HepG2 (cell line): ENCODE measurements at regions not wholly inside any gene's neighbourhood (a gene's known extent, or its start where the extent isn't known, plus 50 kb on each side); places are given as distances from the start of the nearest gene placed in this dataset.

ENCODE experiments used
- ATAC-seq: fragments of 200-7000 bp; cut with Tn5 transposase; 3 replicates; pipeline ENCODE4 v1.9.1; 2020; ENCODE audit warnings: mild to moderate bottlenecking, moderate library complexity
- BruUV-seq: library from RNA; stranded (reverse); fragments of 400-500 nt; replicated peaks from 2 replicates; lab custom pipeline; 2021; lab: Mats Ljungman, UMichigan
- CTCF ChIA-PET: fragments of 300-600 bp; formaldehyde crosslinking; extraction: SDS; loops from one replicate; lab custom pipeline; 2021; ENCODE audit warnings: low total read pairs, inconsistent platforms, low intra/inter-chr PET ratio; lab: Yijun Ruan, JAX
- POLR2A ChIA-PET: fragments of 350-600 bp; sonication (Branson Sonifier 250); formaldehyde crosslinking; loops from one replicate; lab custom pipeline; 2020; ENCODE audit warnings: antibody characterized with exemption, inconsistent platforms; lab: Yijun Ruan, JAX
- DNase-seq: peaks from one replicate; pipeline ENCODE4 v3.0.0-alpha.2; 2015; ENCODE audit warnings: low spot score
- FAIRE-seq: peaks from 3 replicates; lab custom pipeline; 2011; peaks lifted over from hg19 to GRCh38; lab: Jason Lieb, UNC
- H2AFZ ChIP-seq: one replicate; pipeline ENCODE4 v1.6.1; 2011; ENCODE audit warnings: low read length, inconsistent platforms
- H3K27ac ChIP-seq: fragments of 300-600 bp; 3 replicates; pipeline ENCODE4 v1.8.0; 2011; ENCODE audit warnings: mixed run types, mild to moderate bottlenecking, mixed read lengths, low read length, inconsistent platforms; ENCODE audit not compliant: insufficient read depth; ENCODE audit errors: extremely low read length
- H3K27me3 ChIP-seq, 2 experiments: fragments of 200-600 bp in 1 of 2; 2 replicates in 1 of 2; 3 replicates in 1 of 2; pipeline versions ENCODE4 v1.6.0 to v1.8.0; 2011; ENCODE audit warnings: low read length in 2 of 2, mild to moderate bottlenecking in 2 of 2, moderate library complexity in 2 of 2, inconsistent platforms in 1 of 2; ENCODE audit not compliant: insufficient read depth in 2 of 2, control insufficient read depth in 1 of 2
- H3K36me3 ChIP-seq, 2 experiments: fragments of 200-600 bp in 1 of 2; replicated peaks in 1 of 2; 2 replicates in 1 of 2; 3 replicates in 1 of 2; pipeline versions ENCODE4 v1.5.1 to v1.8.0; 2011; ENCODE audit warnings: low read length in 2 of 2, inconsistent platforms in 1 of 2; ENCODE audit not compliant: insufficient read depth in 2 of 2, control insufficient read depth in 1 of 2
- H3K4me1 ChIP-seq: 2 replicates; pipeline ENCODE4 v1.5.1; 2012; ENCODE audit warnings: low read length, inconsistent platforms; ENCODE audit not compliant: insufficient read depth
- H3K4me2 ChIP-seq: 2 replicates; pipeline ENCODE4 v1.6.0; 2011; ENCODE audit warnings: low read depth, low read length, inconsistent platforms
- H3K4me3 ChIP-seq, 3 experiments: fragments of 200-600 bp in 1 of 3; sonication (generic), shearing (Covaris generic) in 1 of 3; replicated peaks in 1 of 3; 2 replicates each; pipeline ENCODE4 v1.5.1; 2011 to 2016; ENCODE audit warnings: low read length in 3 of 3, inconsistent platforms in 2 of 3, low read depth in 2 of 3, mild to moderate bottlenecking in 2 of 3, control low read depth in 1 of 3, mixed read lengths in 1 of 3; ENCODE audit not compliant: insufficient read depth in 1 of 3
- H3K79me2 ChIP-seq: one replicate; pipeline ENCODE4 v1.6.1; 2011; ENCODE audit warnings: low read length, inconsistent platforms; ENCODE audit not compliant: insufficient read depth
- H3K9ac ChIP-seq: 2 replicates; pipeline ENCODE4 v1.6.0; 2011; ENCODE audit warnings: mild to moderate bottlenecking, low read depth, low read length, inconsistent platforms; ENCODE audit not compliant: insufficient read depth
- H3K9me3 ChIP-seq: 2 replicates; pipeline ENCODE4 v1.5.1; 2012; ENCODE audit warnings: mild to moderate bottlenecking, low read length
- H4K20me1 ChIP-seq: 2 replicates; pipeline ENCODE4 v1.6.0; 2011; ENCODE audit warnings: inconsistent platforms, mild to moderate bottlenecking, low read length, moderate library complexity; ENCODE audit not compliant: insufficient read depth
- CEBPB ChIP-seq: IDR thresholded peaks from 2 replicates; pipeline ENCODE4 v1.6.1; 2011; ENCODE audit warnings: low read depth, low read length, improper control_type of control experiment, borderline replicate concordance
- CHCHD3 ChIP-seq: sonication (generic); formaldehyde crosslinking; IDR thresholded peaks from 2 replicates; pipeline ENCODE4 v1.8.0; 2022; ENCODE audit warnings: mild to moderate bottlenecking, missing genetic modification reagents, moderate library complexity
- DRAP1 ChIP-seq: IDR thresholded peaks from 2 replicates; pipeline ENCODE4 v1.6.1; 2016; ENCODE audit warnings: missing genetic modification reagents, missing compliant biosample characterization
- FOXP1 ChIP-seq, 2 experiments: fragments of 450-650 bp in 1 of 2; IDR thresholded peaks; 2 replicates each; pipeline ENCODE4 v1.6.1; 2017 to 2018; ENCODE audit warnings: antibody characterized with exemption in 1 of 2
- HOXA5 ChIP-seq: sonication (generic); formaldehyde crosslinking; IDR thresholded peaks from 2 replicates; pipeline ENCODE4 v1.4.0; 2020; ENCODE audit warnings: missing genetic modification reagents
- PAXIP1 ChIP-seq: sonication (generic); formaldehyde crosslinking; conservative IDR thresholded peaks from 2 replicates; pipeline ENCODE4 v1.4.0; 2020; ENCODE audit warnings: mild to moderate bottlenecking, missing genetic modification reagents, moderate library complexity
- PHF20 ChIP-seq: sonication (generic); formaldehyde crosslinking; IDR thresholded peaks from 2 replicates; pipeline ENCODE4 v1.5.0; 2020; ENCODE audit warnings: mild to moderate bottlenecking, missing genetic modification reagents
- RCOR2 ChIP-seq: IDR thresholded peaks from 2 replicates; pipeline ENCODE4 v1.6.1; 2016; ENCODE audit warnings: missing biosample characterization, missing genetic modification reagents
- REL ChIP-seq: sonication (generic); formaldehyde crosslinking; conservative IDR thresholded peaks from 2 replicates; pipeline ENCODE4 v1.8.0; 2022; ENCODE audit warnings: mild to moderate bottlenecking, missing genetic modification reagents, moderate library complexity
- SCMH1 ChIP-seq: sonication (generic); formaldehyde crosslinking; IDR thresholded peaks from 2 replicates; pipeline ENCODE4 v1.9.0; 2021; ENCODE audit warnings: missing genetic modification reagents, mild to moderate bottlenecking, borderline replicate concordance
- SNRNP70 ChIP-seq: fragments of 200-400 bp; formaldehyde crosslinking; IDR thresholded peaks from 2 replicates; pipeline ENCODE4 v1.6.1; 2017; ENCODE audit warnings: mild to moderate bottlenecking, low read depth, low read length, moderate library complexity
- ZNF431 ChIP-seq: sonication (generic); formaldehyde crosslinking; IDR thresholded peaks from 2 replicates; pipeline ENCODE4 v1.9.0; 2022; ENCODE audit warnings: missing genetic modification reagents, low read depth, mild to moderate bottlenecking, borderline replicate concordance
- WGBS: methylation state at CpG from one replicate; pipeline ENCODE4 v1.1.6; 2017; ENCODE audit warnings: low lambda C conversion rate; 5-methylcytosine and 5-hydroxymethylcytosine counted together
- in situ Hi-C: cut with HindIII; loops from 2 replicates; pipeline ENCODE4 v1.10.0; 2017; ENCODE audit warnings: low pct_unique_long_range_greater_than_20kb; ENCODE audit not compliant: extremely low pct_ligation_motif_present
- intact Hi-C: fragments of 100-400 bp; cut with micrococcal nuclease; formaldehyde crosslinking; loops from one replicate; pipeline ENCODE4 v1.10.0; 2022; ENCODE audit not compliant: unreplicated experiment
- TF ChIP-seq, protein P1 (sequence below): sonication (generic); formaldehyde crosslinking; IDR thresholded peaks from 2 replicates; pipeline ENCODE4 v1.8.0; 2022; ENCODE audit warnings: missing genetic modification reagents, mild to moderate bottlenecking, moderate library complexity, borderline replicate concordance

- Histone ChIP-seq H3K27me3 (peaks cover 0 to 23% of the 10 kb centered on the region in 2 experiments; a peak in 3 of 5 replicates), H3K4me3 (no peak overlapping the region), H3K27ac (no peak overlapping the region), H4K20me1 (no peaks in the 10 kb centered on the region), H3K36me3 (no peaks in the 10 kb centered on the region), H3K4me1 (peaks cover 6% of the 10 kb centered on the region; the same call in 1 of the 2 replicates), H3K9ac (no peak overlapping the region), H3K9me3 (no peaks in the 10 kb centered on the region), H3K79me2 (no peaks in the 10 kb centered on the region), H3K4me2 (no peak overlapping the region), H2AFZ (no peak overlapping the region)
- no TSS peak for BruUV-seq
- ChIA-PET CTCF (no interaction called here), POLR2A (interaction anchor here (0.6 kb wide), 1 partner anchor 542 kb away, joined by 3 read pairs; no protein-coding TSS in a partner anchor)
- in situ Hi-C loops: no loop called here
- intact Hi-C loops: no loop called here
- no peak for ATAC-seq
- DNase-seq: no peak
- WGBS: 77% methylated on average over 8 of the region's 8 CpGs
- no peak for FAIRE-seq
- TF ChIP-seq FOXP1 (IDR thresholded peaks at IDR 0.05) (no peak), FOXP1 (CRISPR knock-in tag; IDR thresholded peaks at IDR 0.05) (no peak), CHCHD3 (CRISPR knock-in tag) (no peak), HOXA5 (CRISPR knock-in tag) (no peak), PHF20 (no peak), REL (no peak)
- TF ChIP-seq, all 625 proteins: peak for 0
These were observed 131.3 kb downstream of the SMAD6 start for GRCh38 chr15:66833371-66833770.

DNA sequence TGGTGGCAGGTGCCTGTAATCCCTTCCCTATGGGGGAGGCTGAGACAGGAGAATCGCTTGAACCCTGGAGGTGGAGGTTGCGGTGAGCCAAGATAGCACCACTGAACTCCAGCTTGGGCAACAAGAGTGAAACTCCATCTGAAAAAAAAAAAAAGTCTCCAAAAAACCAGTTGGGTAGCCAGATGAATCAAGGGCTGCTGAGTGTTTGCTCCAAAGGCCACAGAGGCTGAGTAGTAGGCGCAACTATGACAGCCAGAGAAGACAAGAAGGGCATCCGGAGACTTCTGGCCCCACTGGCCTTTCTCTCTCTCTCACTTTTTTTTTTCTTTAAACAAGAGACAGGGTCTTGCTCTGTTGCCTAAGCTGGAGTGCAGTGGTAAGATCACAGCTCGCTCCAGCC lies 131.8 kb downstream of the SMAD6 start:
- in situ Hi-C loops (no loop called here), intact Hi-C loops (no loop called here)
- peaks cover 0 to 23% of the 10 kb centered on the region in 2 experiments; a peak in 3 of 5 replicates for H3K27me3 ChIP-seq
- H3K4me2 ChIP-seq: no peak overlapping the region
- H3K9ac ChIP-seq: no peak overlapping the region
- H3K4me3 ChIP-seq: no peak overlapping the region
- no peaks in the 10 kb centered on the region for H3K79me2 ChIP-seq
- WGBS: 62% methylated on average over 5 of the region's 5 CpGs
- no peak overlapping the region for H3K27ac ChIP-seq
- H3K36me3 ChIP-seq: no peaks in the 10 kb centered on the region
- ChIA-PET CTCF (no interaction called here), POLR2A (no interaction called here)
- H3K4me1 ChIP-seq: peaks cover 6% of the 10 kb centered on the region; the same call in 1 of the 2 replicates
- H3K9me3 ChIP-seq: no peaks in the 10 kb centered on the region
- ATAC-seq (no peak), DNase-seq (no peak), FAIRE-seq (no peak)
- no peak overlapping the region for H2AFZ ChIP-seq
- BruUV-seq: no TSS peak
- H4K20me1 ChIP-seq: no peaks in the 10 kb centered on the region
- no peak for TF ChIP-seq SCMH1 (CRISPR knock-in tag)
- TF ChIP-seq PAXIP1 (CRISPR knock-in tag): no peak
- no peak for TF ChIP-seq RCOR2 (CRISPR knock-in tag)
- TF ChIP-seq, protein P1, sequence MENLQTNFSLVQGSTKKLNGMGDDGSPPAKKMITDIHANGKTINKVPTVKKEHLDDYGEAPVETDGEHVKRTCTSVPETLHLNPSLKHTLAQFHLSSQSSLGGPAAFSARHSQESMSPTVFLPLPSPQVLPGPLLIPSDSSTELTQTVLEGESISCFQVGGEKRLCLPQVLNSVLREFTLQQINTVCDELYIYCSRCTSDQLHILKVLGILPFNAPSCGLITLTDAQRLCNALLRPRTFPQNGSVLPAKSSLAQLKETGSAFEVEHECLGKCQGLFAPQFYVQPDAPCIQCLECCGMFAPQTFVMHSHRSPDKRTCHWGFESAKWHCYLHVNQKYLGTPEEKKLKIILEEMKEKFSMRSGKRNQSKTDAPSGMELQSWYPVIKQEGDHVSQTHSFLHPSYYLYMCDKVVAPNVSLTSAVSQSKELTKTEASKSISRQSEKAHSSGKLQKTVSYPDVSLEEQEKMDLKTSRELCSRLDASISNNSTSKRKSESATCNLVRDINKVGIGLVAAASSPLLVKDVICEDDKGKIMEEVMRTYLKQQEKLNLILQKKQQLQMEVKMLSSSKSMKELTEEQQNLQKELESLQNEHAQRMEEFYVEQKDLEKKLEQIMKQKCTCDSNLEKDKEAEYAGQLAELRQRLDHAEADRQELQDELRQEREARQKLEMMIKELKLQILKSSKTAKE (CRISPR knock-in tag): no peak
- no peak for TF ChIP-seq SNRNP70
- TF ChIP-seq CEBPB: no peak
- no peak for TF ChIP-seq DRAP1 (CRISPR knock-in tag)
- TF ChIP-seq ZNF431 (CRISPR knock-in tag): no peak
